Fibroblast of mammary gland (primary cell): ENCODE measurements at regions not wholly inside any gene's neighbourhood (a gene's known extent, or its start where the extent isn't known, plus 50 kb on each side); places are given as distances from the start of the nearest gene placed in this dataset.

Source experiments
- DNase-seq: peaks from one replicate; pipeline ENCODE4 v3.0.0-alpha.2; 2010; ENCODE audit warnings: low read depth
- H3K4me3 ChIP-seq: 2 replicates; pipeline ENCODE4 v1.5.1; 2011; ENCODE audit warnings: low read depth, mild to moderate bottlenecking, low read length, moderate library complexity; ENCODE audit not compliant: control insufficient read depth
- TF ChIP-seq, protein P1 (sequence below): conservative IDR thresholded peaks from 2 replicates; pipeline ENCODE4 v1.5.1; 2011; ENCODE audit warnings: low read depth, low read length, inconsistent platforms; ENCODE audit not compliant: control insufficient read depth, insufficient read depth

DNA sequence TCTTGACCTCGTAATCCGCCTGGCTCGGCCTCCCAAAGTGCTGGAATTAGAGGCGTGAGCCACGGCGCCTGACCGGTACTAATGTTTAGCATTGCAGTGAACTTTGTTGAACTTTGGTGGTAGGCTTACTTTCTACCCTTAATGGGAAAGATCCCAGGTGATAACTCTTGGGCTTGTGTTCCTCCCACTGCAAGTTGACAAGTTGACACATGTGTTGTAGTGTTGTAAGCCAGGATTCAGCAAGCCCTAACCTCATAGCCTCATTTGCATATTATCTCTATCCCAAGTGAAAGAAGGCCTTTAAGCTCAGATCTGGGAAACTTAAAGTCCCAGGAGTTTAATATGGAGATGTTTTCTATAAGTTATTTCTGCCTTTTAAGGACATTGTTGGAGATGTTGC is 80.0 kb upstream of the CLCN4 start:
- TF ChIP-seq, protein P1, sequence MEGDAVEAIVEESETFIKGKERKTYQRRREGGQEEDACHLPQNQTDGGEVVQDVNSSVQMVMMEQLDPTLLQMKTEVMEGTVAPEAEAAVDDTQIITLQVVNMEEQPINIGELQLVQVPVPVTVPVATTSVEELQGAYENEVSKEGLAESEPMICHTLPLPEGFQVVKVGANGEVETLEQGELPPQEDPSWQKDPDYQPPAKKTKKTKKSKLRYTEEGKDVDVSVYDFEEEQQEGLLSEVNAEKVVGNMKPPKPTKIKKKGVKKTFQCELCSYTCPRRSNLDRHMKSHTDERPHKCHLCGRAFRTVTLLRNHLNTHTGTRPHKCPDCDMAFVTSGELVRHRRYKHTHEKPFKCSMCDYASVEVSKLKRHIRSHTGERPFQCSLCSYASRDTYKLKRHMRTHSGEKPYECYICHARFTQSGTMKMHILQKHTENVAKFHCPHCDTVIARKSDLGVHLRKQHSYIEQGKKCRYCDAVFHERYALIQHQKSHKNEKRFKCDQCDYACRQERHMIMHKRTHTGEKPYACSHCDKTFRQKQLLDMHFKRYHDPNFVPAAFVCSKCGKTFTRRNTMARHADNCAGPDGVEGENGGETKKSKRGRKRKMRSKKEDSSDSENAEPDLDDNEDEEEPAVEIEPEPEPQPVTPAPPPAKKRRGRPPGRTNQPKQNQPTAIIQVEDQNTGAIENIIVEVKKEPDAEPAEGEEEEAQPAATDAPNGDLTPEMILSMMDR, result no peak
- H3K4me3 ChIP-seq, result no peak overlapping the region
- DNase-seq, result no peak

DNA sequence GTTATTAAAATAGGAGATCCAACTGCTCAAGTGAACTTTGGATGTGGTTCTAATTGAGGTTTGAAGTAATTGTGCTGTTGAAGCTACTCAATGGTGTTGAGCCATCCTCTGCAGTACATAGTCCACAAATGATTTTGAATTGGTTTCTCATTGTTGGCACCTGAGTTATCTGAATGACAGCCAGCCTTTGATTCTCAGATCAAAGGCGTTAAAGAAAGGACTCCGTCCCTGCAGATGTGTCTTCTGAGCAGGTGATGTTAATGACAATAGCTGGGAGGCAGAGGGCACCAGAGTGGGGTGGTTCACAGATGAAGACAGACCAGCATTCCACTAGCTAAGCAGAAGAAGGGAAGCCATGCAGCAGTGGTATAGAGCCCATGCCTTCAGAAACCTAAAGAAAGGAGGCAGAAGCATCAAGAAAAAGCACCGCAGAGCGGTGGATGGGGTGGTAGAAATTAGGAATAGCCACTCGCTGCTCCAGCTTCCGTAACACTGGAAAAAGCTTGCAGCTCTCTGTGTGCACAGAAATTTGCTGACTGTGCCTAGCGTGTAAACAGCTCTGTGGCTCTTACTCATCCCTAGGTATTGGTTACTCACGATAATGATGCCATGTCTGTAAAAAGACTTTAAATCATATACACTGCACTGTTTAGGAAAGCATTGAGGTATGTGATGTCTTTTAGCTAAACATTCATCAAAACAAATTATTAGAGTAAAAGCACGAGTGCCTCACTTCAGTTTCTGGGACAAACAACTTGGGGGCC is 79.2 kb upstream of the CLCN4 start:
- TF ChIP-seq, protein P1, result no peak
- H3K4me3 ChIP-seq, result no peak overlapping the region
- DNase-seq, result peak; percentile 54

DNA sequence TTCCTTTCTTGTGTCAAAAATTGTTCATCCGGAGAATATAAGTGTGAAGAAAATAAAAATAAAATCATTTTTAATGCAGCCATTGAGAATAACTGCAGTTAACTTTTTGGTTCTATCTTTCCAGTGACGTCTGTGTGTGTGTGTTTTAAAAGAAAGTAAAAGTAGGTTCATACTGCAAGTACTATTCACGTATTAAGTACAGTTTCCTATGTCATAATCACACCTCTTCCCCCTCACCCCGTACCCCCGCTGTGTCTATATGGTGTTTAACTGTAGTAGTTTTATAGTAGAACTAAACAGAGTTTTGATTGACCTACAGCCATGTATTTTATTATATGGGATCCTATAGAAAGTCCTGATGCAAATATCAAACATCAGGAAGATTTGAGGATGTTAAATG is 78.5 kb upstream of the CLCN4 start:
- DNase-seq, result no peak
- H3K4me3 ChIP-seq, result no peak overlapping the region

DNA sequence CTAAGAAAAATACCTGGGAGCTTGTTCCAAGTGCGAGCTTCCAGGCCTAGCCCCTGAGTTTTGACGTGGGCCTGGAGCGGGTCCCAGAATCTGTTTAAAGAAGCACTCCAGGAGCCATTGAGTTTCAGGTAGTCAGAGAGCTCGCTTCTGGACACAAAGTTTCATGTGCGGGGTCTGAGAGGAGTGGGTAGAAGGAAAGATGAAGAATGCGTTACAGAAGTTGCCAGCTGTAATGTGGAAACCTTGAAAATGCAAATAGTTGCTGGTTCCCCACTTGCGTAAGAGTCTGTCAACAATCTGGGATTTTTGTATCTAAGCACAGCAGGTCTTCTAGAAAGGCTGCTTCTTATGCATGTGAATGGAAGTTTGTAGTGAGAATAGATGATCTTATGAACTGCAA is 77.5 kb upstream of the CLCN4 start:
- H3K4me3 ChIP-seq, result no peak overlapping the region
- DNase-seq, result no peak
- TF ChIP-seq, protein P1, result no peak

More for the DNA sequence above, 78.5 kb upstream of the CLCN4 start:
- TF ChIP-seq, protein P1, result no peak

DNA sequence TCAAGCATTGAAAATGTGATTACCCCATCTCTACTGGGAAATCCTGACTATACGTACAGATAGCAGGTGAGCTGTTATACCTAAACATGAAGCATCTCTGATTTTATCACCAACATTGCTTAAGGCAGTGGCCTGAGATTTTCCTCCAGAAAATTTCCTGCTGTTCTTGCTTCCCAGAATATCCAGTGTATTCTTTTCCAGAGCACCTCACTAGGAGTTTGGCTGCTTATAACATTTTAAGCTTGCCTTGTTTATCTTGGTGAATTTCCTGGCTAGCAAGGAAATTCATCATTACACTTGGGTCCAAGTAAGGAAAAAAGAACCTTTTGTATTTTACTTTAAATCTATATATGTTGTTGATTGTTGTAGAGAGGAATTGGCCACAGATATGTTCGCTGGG is 73.0 kb upstream of the CLCN4 start:
- no peak for DNase-seq
- TF ChIP-seq, protein P1, result no peak
- H3K4me3 ChIP-seq, result no peak overlapping the region

DNA sequence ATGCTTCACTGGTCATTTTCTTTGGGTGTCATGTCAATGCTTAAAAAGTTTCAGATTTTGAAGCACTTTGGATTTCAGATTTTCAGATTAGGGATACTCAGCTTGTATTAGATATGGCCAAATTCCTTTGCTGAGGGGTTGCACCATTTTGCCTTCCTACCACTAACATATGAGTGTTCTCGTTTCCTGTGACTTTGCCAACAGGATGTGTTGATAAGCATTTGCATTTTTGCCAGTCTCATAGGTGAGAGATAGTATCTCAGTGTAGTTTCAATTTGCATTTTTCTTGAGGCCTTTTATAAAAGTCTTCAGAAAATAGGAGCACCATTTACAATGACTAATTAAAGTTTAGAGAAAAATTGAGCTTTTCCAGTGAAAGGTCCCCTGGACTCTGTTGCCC is 71.6 kb upstream of the CLCN4 start:
- H3K4me3 ChIP-seq, result no peak overlapping the region
- TF ChIP-seq, protein P1, result no peak
- DNase-seq, result no peak

DNA sequence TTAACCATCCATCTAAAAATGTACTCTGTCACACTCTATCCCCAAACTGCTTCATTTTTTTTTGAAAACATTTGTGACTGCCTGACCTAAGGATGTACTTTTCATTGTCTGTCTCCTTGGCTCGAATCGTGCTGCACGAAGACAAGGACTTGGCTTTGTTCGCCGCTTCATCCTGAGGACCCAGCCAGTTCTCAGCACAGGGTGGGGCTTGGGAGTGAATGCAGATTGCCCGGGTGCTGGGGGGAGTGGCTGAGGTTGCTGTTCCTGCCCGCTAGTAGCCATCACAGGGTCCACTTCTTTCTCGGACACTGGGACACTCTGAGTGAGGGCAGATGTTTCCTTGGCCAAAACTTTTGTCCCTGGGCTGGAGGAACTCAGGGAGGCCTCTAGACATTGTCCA is 70.1 kb upstream of the CLCN4 start:
- TF ChIP-seq, protein P1, result no peak
- DNase-seq, result no peak
- H3K4me3 ChIP-seq, result no peak overlapping the region
